HEK293T (cell line): ENCODE measurements at regions not wholly inside any gene's neighbourhood (a gene's known extent, or its start where the extent isn't known, plus 50 kb on each side); places are given as distances from the start of the nearest gene placed in this dataset.

Experiments
- TARDBP ChIP-seq: fragments of 450-650 bp; IDR thresholded peaks from 2 replicates; pipeline ENCODE4 v1.6.1; 2016
- ZNF384 ChIP-seq: fragments of 450-650 bp; IDR thresholded peaks from 2 replicates; pipeline ENCODE4 v1.6.1; 2016

- no peak for TF ChIP-seq ZNF384
- TF ChIP-seq TARDBP, result no peak
Observed at GRCh38 chr21:16076465-16076864, 346.7 kb downstream of the USP25 start.
